ENCODE measurements at regions not wholly inside any gene's neighbourhood (a gene's known extent, or its start where the extent isn't known, plus 50 kb on each side); places are given as distances from the start of the nearest gene placed in this dataset.

GRCh38 chr2:167900435-167901114 is 346.8 kb downstream of the STK39 start:
- DNase-seq, result no peak

- no peak for DNase-seq
Observed at GRCh38 chr2:167898340-167898739, 349.1 kb downstream of the STK39 start.

GRCh38 chr2:167891841-167892240 is 355.6 kb downstream of the STK39 start:
- no peak for DNase-seq

GRCh38 chr2:167890739-167891138 is 356.7 kb downstream of the STK39 start:
- no peak for DNase-seq

- no peak for DNase-seq
Observed at GRCh38 chr2:167880415-167880814, 367.0 kb downstream of the STK39 start.

GRCh38 chr2:167875529-167875928 is 371.9 kb downstream of the STK39 start:
- no peak for DNase-seq

- no peak for DNase-seq
Observed at GRCh38 chr2:167874812-167875211, 372.6 kb downstream of the STK39 start.

- DNase-seq, result no peak
Observed at GRCh38 chr2:167871286-167871685, 376.1 kb downstream of the STK39 start.

- DNase-seq, result no peak
Observed at GRCh38 chr2:167869200-167869599, 378.2 kb downstream of the STK39 start.

GRCh38 chr2:167863377-167863776 is 384.0 kb downstream of the STK39 start:
- DNase-seq, result no peak

- DNase-seq, result no peak
Observed at GRCh38 chr2:167862782-167863181, 384.6 kb downstream of the STK39 start.

GRCh38 chr2:167862296-167862695 is 385.1 kb downstream of the STK39 start:
- DNase-seq, result no peak

GRCh38 chr2:167861574-167862193 is 385.7 kb downstream of the STK39 start:
- DNase-seq, result no peak

GRCh38 chr2:167860082-167860481 is 387.3 kb downstream of the STK39 start:
- DNase-seq, result no peak

GRCh38 chr2:167859676-167860075 is 387.7 kb downstream of the STK39 start:
- no peak for DNase-seq

GRCh38 chr2:167858086-167858485 is 389.3 kb downstream of the STK39 start:
- no peak for DNase-seq

GRCh38 chr2:167857416-167857815 is 390.0 kb downstream of the STK39 start:
- no peak for DNase-seq

- DNase-seq, result no peak
Observed at GRCh38 chr2:167856190-167856589, 391.2 kb downstream of the STK39 start.

GRCh38 chr2:167855211-167855610 is 392.2 kb downstream of the STK39 start:
- DNase-seq, result no peak

GRCh38 chr2:167853717-167854116 is 393.7 kb downstream of the STK39 start:
- DNase-seq, result no peak

GRCh38 chr2:167851876-167852275 is 395.5 kb downstream of the STK39 start:
- no peak for DNase-seq

- DNase-seq, result no peak
Observed at GRCh38 chr2:167851323-167851860, 396.0 kb downstream of the STK39 start.

- DNase-seq, result peak in 2 of 4 experiments; percentile 6 to 33
Observed at GRCh38 chr2:167844714-167845530, 402.5 kb downstream of the STK39 start.

Measured in suppressor macrophage (primary cell).